ENCODE measurements at regions not wholly inside any gene's neighbourhood (a gene's known extent, or its start where the extent isn't known, plus 50 kb on each side); places are given as distances from the start of the nearest gene placed in this dataset.
"Not testable (repeated sequence)": the region's sequence is repeated elsewhere in the genome, so short reads cannot be mapped to it uniquely, and the experiment has no call there.

DNA sequence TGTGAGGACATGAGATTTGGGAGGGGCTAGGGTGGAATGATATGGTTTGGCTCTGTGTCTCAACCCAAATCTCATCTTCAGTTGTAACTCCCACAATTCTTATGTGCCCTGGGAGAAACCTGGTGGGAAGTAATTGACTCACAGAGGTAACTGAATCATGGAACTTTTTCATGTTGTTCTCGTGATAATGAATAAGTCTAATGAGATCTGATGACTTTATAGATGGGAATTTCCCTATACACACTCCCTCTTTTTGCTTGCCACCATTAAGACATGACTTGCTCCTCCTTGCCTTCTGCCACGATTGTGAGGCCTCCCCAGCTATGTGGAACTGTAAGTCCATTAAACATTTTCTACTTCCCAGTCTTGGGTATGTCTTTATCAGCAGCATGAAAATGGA lies 253.2 kb upstream of the GK2 start:
- ATAC-seq: no peak
- no peaks in the 10 kb centered on the region for H3K9me3 ChIP-seq
- H3K27me3 ChIP-seq (ENCODE audit: insufficient read depth in 3 of 3, low read length in 2 of 3): no peaks in the 10 kb centered on the region
- no peak for DNase-seq
- H3K27ac ChIP-seq: no peak overlapping the region
- H3K4me3 ChIP-seq: no peak overlapping the region
- no peaks in the 10 kb centered on the region for H3K4me1 ChIP-seq
- 85 to 92% (median 88%) methylated on average over 2 of the region's 2 CpGs for WGBS, 3 donors
- no peaks in the 10 kb centered on the region for H3K36me3 ChIP-seq (ENCODE audit: insufficient read depth in 1 of 2, low read depth in 1 of 2)
- intact Hi-C loops (cut with DNase I): no loop called here
- TF ChIP-seq, protein P1, sequence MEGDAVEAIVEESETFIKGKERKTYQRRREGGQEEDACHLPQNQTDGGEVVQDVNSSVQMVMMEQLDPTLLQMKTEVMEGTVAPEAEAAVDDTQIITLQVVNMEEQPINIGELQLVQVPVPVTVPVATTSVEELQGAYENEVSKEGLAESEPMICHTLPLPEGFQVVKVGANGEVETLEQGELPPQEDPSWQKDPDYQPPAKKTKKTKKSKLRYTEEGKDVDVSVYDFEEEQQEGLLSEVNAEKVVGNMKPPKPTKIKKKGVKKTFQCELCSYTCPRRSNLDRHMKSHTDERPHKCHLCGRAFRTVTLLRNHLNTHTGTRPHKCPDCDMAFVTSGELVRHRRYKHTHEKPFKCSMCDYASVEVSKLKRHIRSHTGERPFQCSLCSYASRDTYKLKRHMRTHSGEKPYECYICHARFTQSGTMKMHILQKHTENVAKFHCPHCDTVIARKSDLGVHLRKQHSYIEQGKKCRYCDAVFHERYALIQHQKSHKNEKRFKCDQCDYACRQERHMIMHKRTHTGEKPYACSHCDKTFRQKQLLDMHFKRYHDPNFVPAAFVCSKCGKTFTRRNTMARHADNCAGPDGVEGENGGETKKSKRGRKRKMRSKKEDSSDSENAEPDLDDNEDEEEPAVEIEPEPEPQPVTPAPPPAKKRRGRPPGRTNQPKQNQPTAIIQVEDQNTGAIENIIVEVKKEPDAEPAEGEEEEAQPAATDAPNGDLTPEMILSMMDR (IDR thresholded peaks at IDR 0.05): no peak

DNA sequence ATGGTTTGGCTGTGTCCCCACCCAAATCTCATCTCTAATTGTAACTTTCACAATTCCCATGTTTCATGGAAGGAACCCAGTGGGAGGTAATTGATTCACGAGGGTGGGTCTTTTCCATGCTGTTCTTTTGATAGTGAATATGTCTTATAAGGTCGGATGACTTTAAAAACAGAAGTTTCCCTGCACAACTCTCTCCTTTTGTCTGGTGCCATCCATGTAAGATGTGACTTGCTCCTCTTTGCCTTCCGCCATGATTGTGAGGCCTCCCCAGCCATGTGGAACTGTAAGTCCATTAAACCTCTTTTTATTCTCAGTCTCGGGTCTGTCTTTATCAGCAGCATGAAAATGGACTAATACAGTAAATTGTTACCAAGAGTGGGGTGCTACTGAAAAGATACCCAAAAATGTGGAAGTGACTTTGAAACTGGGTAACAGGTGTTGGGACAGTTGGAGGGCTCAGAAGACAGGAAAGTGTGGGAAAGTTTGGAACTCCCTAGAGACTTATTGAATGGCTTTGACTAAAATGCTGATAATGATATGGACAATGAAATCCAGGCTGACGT lies 251.4 kb upstream of the GK2 start:
- H3K27ac ChIP-seq; H3K27me3 ChIP-seq (ENCODE audit: insufficient read depth in 3 of 3, low read length in 2 of 3); H3K4me3 ChIP-seq; DNase-seq; intact Hi-C loops (cut with DNase I); H3K9me3 ChIP-seq; ATAC-seq; H3K36me3 ChIP-seq (ENCODE audit: insufficient read depth in 1 of 2, low read depth in 1 of 2); H3K4me1 ChIP-seq: not testable (repeated sequence)
- 70 to 71% (median 70%) methylated on average over 5 of the region's 5 CpGs for WGBS, 3 donors

DNA sequence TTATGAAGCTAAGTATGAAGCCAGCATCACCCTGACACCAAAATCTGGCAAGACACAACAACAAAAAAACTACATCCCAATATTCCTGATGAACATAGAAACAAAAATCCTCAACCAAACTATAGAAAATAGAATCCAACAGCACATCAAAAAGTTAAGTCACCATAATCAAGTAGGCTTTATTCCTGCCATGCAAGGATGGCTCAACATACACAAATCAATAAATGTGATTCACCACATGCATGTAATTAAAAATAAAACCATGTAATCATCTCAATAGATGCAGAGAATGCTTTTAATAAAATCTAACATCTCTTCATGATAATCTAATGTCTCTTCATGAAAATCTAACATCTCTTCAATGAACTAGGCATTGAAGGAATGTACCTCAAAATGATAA lies 249.4 kb upstream of the GK2 start:
- no peaks in the 10 kb centered on the region for H3K27me3 ChIP-seq (ENCODE audit: insufficient read depth in 3 of 3, low read length in 2 of 3)
- intact Hi-C loops (cut with DNase I): no loop called here
- H3K9me3 ChIP-seq: no peaks in the 10 kb centered on the region
- no peak overlapping the region for H3K4me3 ChIP-seq
- H3K36me3 ChIP-seq (ENCODE audit: insufficient read depth in 1 of 2, low read depth in 1 of 2): no peaks in the 10 kb centered on the region
- H3K27ac ChIP-seq: no peak overlapping the region
- TF ChIP-seq, protein P1 (IDR thresholded peaks at IDR 0.05): no peak
- ATAC-seq (no peak), DNase-seq (no peak)
- H3K4me1 ChIP-seq: peaks cover 1% of the 10 kb centered on the region

DNA sequence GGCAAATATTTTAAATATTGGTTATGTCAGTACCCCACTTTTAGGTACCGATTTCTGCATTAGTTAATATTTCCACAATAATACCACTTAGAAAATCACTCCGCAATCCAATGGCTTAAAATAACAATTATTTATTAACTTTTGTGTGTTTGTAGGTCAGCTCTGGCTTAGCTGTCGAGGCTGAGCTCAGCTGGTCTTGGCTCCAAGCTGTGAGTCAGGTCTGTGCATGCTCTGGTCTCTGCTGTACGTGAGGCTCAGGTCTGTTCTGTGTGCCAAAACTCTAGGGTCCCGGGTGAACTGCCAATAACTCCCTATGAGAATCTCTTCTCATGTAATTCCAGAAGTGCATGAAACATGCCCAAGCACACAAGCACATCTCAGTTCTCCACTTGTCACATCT lies 245.8 kb upstream of the GK2 start:
- Histone ChIP-seq H3K4me1 (peaks cover 18% of the 10 kb centered on the region), H3K27me3 (ENCODE audit: insufficient read depth in 3 of 3, low read length in 2 of 3) (no peaks in the 10 kb centered on the region), H3K36me3 (ENCODE audit: insufficient read depth in 1 of 2, low read depth in 1 of 2) (no peaks in the 10 kb centered on the region), H3K4me3 (no peak overlapping the region), H3K27ac (no peak overlapping the region), H3K9me3 (no peaks in the 10 kb centered on the region)
- TF ChIP-seq, protein P1 (IDR thresholded peaks at IDR 0.05): no peak
- DNase-seq: no peak
- intact Hi-C loops (cut with DNase I): no loop called here
- WGBS, 3 donors: 79 to 81% (median 81%) methylated on average over 5 of the region's 5 CpGs
- no peak for ATAC-seq

DNA sequence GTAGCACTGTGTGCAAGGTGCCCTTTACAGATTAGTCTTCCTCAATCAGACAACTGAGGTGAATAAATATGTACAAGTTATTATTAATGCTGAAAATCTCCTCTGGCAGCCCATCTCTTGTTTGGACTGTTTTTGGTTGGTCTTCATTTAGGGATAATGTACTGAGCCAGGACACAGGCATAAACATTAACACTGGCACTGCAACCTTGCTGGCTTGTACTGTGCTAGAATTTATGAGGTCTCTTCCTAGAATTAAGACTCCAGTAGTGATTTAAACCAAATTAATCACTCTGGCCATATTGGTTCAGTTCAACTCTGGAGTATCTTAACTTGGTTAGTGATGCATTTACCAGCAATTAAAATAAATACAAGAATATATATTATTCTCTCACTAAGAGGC lies 244.7 kb upstream of the GK2 start:
- H3K27ac ChIP-seq: no peak overlapping the region
- ATAC-seq: no peak
- H3K4me1 ChIP-seq: peaks cover 18% of the 10 kb centered on the region
- TF ChIP-seq, protein P1 (IDR thresholded peaks at IDR 0.05): no peak
- DNase-seq: no peak
- no peak overlapping the region for H3K4me3 ChIP-seq
- H3K36me3 ChIP-seq (ENCODE audit: insufficient read depth in 1 of 2, low read depth in 1 of 2): no peaks in the 10 kb centered on the region
- no peaks in the 10 kb centered on the region for H3K27me3 ChIP-seq (ENCODE audit: insufficient read depth in 3 of 3, low read length in 2 of 3)
- intact Hi-C loops (cut with DNase I): no loop called here
- H3K9me3 ChIP-seq: no peaks in the 10 kb centered on the region
